Endothelial cell of umbilical vein (primary cell): ENCODE measurements at regions not wholly inside any gene's neighbourhood (a gene's known extent, or its start where the extent isn't known, plus 50 kb on each side); places are given as distances from the start of the nearest gene placed in this dataset.

Experiments
- BruUV-seq: library from RNA; stranded (reverse); fragments of 400-500 nt; replicated peaks from 2 replicates; lab custom pipeline; 2021; lab: Mats Ljungman, UMichigan
- CTCF ChIA-PET: fragments of 300-600, 350-600 bp; sonication (Branson Sonifier 250); formaldehyde crosslinking; loops from one replicate; lab custom pipeline; 2021; ENCODE audit warnings: antibody characterized with exemption, inconsistent platforms; lab: Charles Lee
- POLR2A ChIA-PET: fragments of 300-600, 350-600 bp; sonication (Branson Sonifier 250); formaldehyde crosslinking; loops from one replicate; lab custom pipeline; 2021; ENCODE audit warnings: antibody characterized with exemption, inconsistent platforms; lab: Charles Lee
- DNase-seq: peaks from one replicate; pipeline ENCODE4 v3.0.0-alpha.2; 2011; ENCODE audit warnings: low read depth, low spot score
- FAIRE-seq: peaks from 2 replicates; lab custom pipeline; 2011; peaks lifted over from hg19 to GRCh38; lab: Jason Lieb, UNC
- H2AFZ ChIP-seq: 2 replicates; pipeline ENCODE4 v1.6.0; 2012; ENCODE audit warnings: low read depth, low read length, control low read depth, inconsistent platforms
- H3K27ac ChIP-seq: 2 replicates; pipeline ENCODE4 v1.5.1; 2011; ENCODE audit warnings: low read depth, mild to moderate bottlenecking, control low read depth, low read length, moderate library complexity; ENCODE audit not compliant: insufficient read depth
- H3K27me3 ChIP-seq, 2 experiments: 2 replicates each; pipeline versions ENCODE4 v1.6.0 to v1.6.1; 2011; ENCODE audit warnings: low read length in 2 of 2, mixed read lengths in 1 of 2; ENCODE audit not compliant: control insufficient read depth in 2 of 2, insufficient read depth in 2 of 2
- H3K36me3 ChIP-seq, 2 experiments: 2 replicates in 1 of 2; 3 replicates in 1 of 2; pipeline ENCODE4 v1.5.1; 2011; ENCODE audit warnings: low read length in 2 of 2, mild to moderate bottlenecking in 1 of 2, moderate library complexity in 1 of 2; ENCODE audit not compliant: control insufficient read depth in 2 of 2, insufficient read depth in 2 of 2; ENCODE audit errors: extremely low read depth in 1 of 2
- H3K4me1 ChIP-seq: 3 replicates; pipeline ENCODE4 v1.5.1; 2011; ENCODE audit warnings: mild to moderate bottlenecking, low read length; ENCODE audit not compliant: control insufficient read depth, insufficient read depth; ENCODE audit errors: extremely low read depth
- H3K4me2 ChIP-seq: 2 replicates; pipeline ENCODE4 v1.6.1; 2011; ENCODE audit warnings: low read length, control low read depth, mixed read lengths; ENCODE audit not compliant: insufficient read depth
- H3K4me3 ChIP-seq, 3 experiments: fragments of 200-600 bp in 1 of 3; sonication (generic), shearing (Covaris generic) in 1 of 3; replicated peaks in 1 of 3; 2 replicates each; pipeline ENCODE4 v1.5.1; 2011 to 2016; ENCODE audit warnings: control low read depth in 3 of 3, low read length in 3 of 3, mild to moderate bottlenecking in 2 of 3, inconsistent platforms in 1 of 3, low read depth in 1 of 3, moderate library complexity in 1 of 3; ENCODE audit not compliant: insufficient read depth in 1 of 3
- H3K79me2 ChIP-seq: 2 replicates; pipeline ENCODE4 v1.6.0; 2012; ENCODE audit warnings: low read length, inconsistent platforms; ENCODE audit not compliant: control insufficient read depth, insufficient read depth
- H3K9ac ChIP-seq: replicated peaks from 2 replicates; pipeline ENCODE3; 2011; ENCODE audit warnings: low read length, control low read depth; ENCODE audit not compliant: insufficient read depth; ENCODE audit errors: extremely low read depth
- H3K9me1 ChIP-seq: replicated peaks from 3 replicates; pipeline ENCODE4 v1.6.0; 2011; ENCODE audit warnings: mild to moderate bottlenecking, low read length; ENCODE audit not compliant: control insufficient read depth, insufficient read depth; ENCODE audit errors: extremely low read depth
- H3K9me3 ChIP-seq: replicated peaks from 2 replicates; pipeline ENCODE4 v1.5.1; 2012; ENCODE audit warnings: low read length, inconsistent platforms; ENCODE audit not compliant: control insufficient read depth, insufficient read depth
- H4K20me1 ChIP-seq: replicated peaks from 2 replicates; pipeline ENCODE3; 2011; ENCODE audit warnings: mild to moderate bottlenecking, low read length; ENCODE audit not compliant: control insufficient read depth, insufficient read depth; ENCODE audit errors: extremely low read depth
- EZH2 ChIP-seq: IDR thresholded peaks from 2 replicates; pipeline ENCODE4 v1.6.1; 2012; ENCODE audit warnings: borderline replicate concordance, low read depth, mild to moderate bottlenecking, moderate library complexity, low read length, inconsistent platforms; ENCODE audit not compliant: severe bottlenecking
- POLR2AphosphoS5 ChIP-seq: IDR thresholded peaks from 2 replicates; pipeline ENCODE4 v1.6.1; 2012; ENCODE audit warnings: low read depth, mild to moderate bottlenecking, control low read depth, low read length, moderate library complexity; ENCODE audit not compliant: insufficient read depth
- dilution Hi-C: fragments of 300-500 bp; cut with MboI; formaldehyde crosslinking; loops from one replicate; pipeline ENCODE4 v1.15.0; 2019; ENCODE audit warnings: low sequenced_read_pairs; ENCODE audit not compliant: extremely low pct_ligation_motif_present
- intact Hi-C: fragments of 100-400 bp; cut with micrococcal nuclease; formaldehyde crosslinking; loops from one replicate; pipeline ENCODE4 v1.10.0; 2022
- TF ChIP-seq, protein P1 (sequence below): IDR thresholded peaks from 2 replicates; pipeline ENCODE4 v1.6.1; 2011; ENCODE audit not compliant: insufficient read depth, insufficient read length

DNA sequence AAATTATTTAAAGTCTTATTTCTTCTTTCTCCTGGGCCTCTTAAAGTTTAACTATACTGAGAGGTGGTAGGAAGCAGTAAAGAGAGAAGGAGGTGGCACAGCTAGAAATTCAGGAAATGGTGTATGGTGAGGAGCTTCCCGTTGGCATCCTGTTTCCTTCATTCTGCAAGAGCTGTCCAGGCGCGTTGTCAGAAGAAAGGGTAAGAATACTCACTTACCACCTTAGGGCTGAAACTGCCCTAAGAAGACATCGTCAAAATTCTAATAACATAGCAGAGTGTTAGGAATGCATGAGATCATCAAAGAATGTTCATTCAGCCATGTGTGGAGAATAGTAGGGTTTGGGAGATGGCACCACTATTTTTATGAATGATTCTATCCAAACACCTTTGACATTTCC is 699.6 kb downstream of the MCTP2 start:
- dilution Hi-C loops: no loop called here

DNA sequence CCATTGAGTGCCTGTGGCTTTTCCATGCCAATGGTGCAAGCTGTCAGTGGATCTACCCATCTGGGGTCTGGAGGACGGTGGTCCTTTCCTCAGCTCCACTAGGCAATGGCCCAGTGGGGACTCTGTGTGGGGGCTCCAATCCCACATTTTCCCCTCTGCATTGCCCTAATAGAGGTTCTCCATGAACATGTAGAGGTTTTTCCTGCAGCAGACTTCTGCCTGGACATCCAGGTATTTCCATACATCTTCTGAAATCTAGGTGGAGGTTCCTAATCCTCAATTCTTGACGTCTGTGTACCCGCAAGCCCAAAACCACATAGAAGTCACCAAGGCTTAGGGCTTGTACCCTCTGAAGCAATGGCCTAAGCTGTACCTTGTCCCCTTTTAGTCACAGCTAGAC is 703.1 kb downstream of the MCTP2 start:
- no peak for DNase-seq
- no TSS peak for BruUV-seq
- no peaks in the 10 kb centered on the region for H3K9me3 ChIP-seq
- dilution Hi-C loops: no loop called here
- no peak for TF ChIP-seq EZH2
- CTCF ChIA-PET: no interaction called here
- H3K4me3 ChIP-seq: no peak overlapping the region
- intact Hi-C loops: no loop called here
- H3K36me3 ChIP-seq: no peaks in the 10 kb centered on the region
- H3K79me2 ChIP-seq: no peaks in the 10 kb centered on the region
- H3K9ac ChIP-seq: no peak overlapping the region
- POLR2A ChIA-PET: no interaction called here
- H3K27ac ChIP-seq: no peak overlapping the region
- H3K4me2 ChIP-seq: no peak overlapping the region
- no peaks in the 10 kb centered on the region for H4K20me1 ChIP-seq
- H2AFZ ChIP-seq: no peak overlapping the region
- no peak for FAIRE-seq
- no peaks in the 10 kb centered on the region for H3K9me1 ChIP-seq
- H3K4me1 ChIP-seq: peaks cover 4% of the 10 kb centered on the region
- no peaks in the 10 kb centered on the region for H3K27me3 ChIP-seq

More for the DNA sequence above, 699.6 kb downstream of the MCTP2 start:
- POLR2A ChIA-PET: no interaction called here
- no peaks in the 10 kb centered on the region for H3K79me2 ChIP-seq
- peaks cover 4% of the 10 kb centered on the region for H3K4me1 ChIP-seq
- no peak overlapping the region for H3K4me3 ChIP-seq
- H3K36me3 ChIP-seq: no peaks in the 10 kb centered on the region
- no peak overlapping the region for H2AFZ ChIP-seq
- CTCF ChIA-PET: no interaction called here
- TF ChIP-seq, protein P1, sequence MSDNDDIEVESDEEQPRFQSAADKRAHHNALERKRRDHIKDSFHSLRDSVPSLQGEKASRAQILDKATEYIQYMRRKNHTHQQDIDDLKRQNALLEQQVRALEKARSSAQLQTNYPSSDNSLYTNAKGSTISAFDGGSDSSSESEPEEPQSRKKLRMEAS: no peak
- no peak for TF ChIP-seq POLR2AphosphoS5
- no peaks in the 10 kb centered on the region for H4K20me1 ChIP-seq
- FAIRE-seq (no peak), DNase-seq (no peak)
- H3K27me3 ChIP-seq: no peaks in the 10 kb centered on the region
- H3K27ac ChIP-seq: no peak overlapping the region
- H3K4me2 ChIP-seq: peak overlapping the region; percentile 17
- H3K9ac ChIP-seq: no peak overlapping the region
- no peaks in the 10 kb centered on the region for H3K9me1 ChIP-seq
- H3K9me3 ChIP-seq: no peaks in the 10 kb centered on the region
- BruUV-seq: no TSS peak
- intact Hi-C loops: no loop called here
